Central memory CD8-positive, alpha-beta T cell (primary cell): ENCODE measurements at regions not wholly inside any gene's neighbourhood (a gene's known extent, or its start where the extent isn't known, plus 50 kb on each side); places are given as distances from the start of the nearest gene placed in this dataset.

Experiments used
- ATAC-seq: fragments of 150-1000 bp; cut with Tn5 transposase; replicated peaks from 2 replicates; pipeline ENCODE4 v1.10.0; 2022; ENCODE audit warnings: mild to moderate bottlenecking, moderate FRiP score, moderate number of reproducible peaks; ENCODE audit not compliant: poor library complexity, severe bottlenecking; ENCODE audit errors: extremely low read depth
- DNase-seq, 2 donors: peaks; one replicate each; pipeline ENCODE4 v3.0.0; 2021; ENCODE audit warnings: low spot score in 2 of 2
- H3K27ac Mint-ChIP-seq: one replicate; pipeline ENCODE4 v1.8.0; 2022; ENCODE audit warnings: low read depth, mild to moderate bottlenecking, moderate library complexity, mixed read lengths
- H3K27me3 Mint-ChIP-seq: one replicate; pipeline ENCODE4 v1.8.0; 2022; ENCODE audit warnings: mixed read lengths
- H3K36me3 Mint-ChIP-seq: one replicate; pipeline ENCODE4 v1.8.0; 2022; ENCODE audit warnings: mild to moderate bottlenecking, moderate library complexity, mixed read lengths; ENCODE audit not compliant: insufficient read depth
- H3K4me1 Mint-ChIP-seq: one replicate; pipeline ENCODE4 v1.8.0; 2022; ENCODE audit warnings: mixed read lengths
- H3K4me3 Mint-ChIP-seq: one replicate; pipeline ENCODE4 v1.8.0; 2022; ENCODE audit warnings: mild to moderate bottlenecking, moderate library complexity, mixed read lengths
- H3K9me3 Mint-ChIP-seq: one replicate; pipeline ENCODE4 v1.8.0; 2022; ENCODE audit warnings: mixed read lengths

- H3K27ac Mint-ChIP-seq: no peak overlapping the region
- H3K27me3 Mint-ChIP-seq: no peaks in the 10 kb centered on the region
- no peaks in the 10 kb centered on the region for H3K36me3 Mint-ChIP-seq
- H3K4me3 Mint-ChIP-seq: no peak overlapping the region
- no peaks in the 10 kb centered on the region for H3K4me1 Mint-ChIP-seq
- no peak for ATAC-seq
- no peak for DNase-seq
- H3K9me3 Mint-ChIP-seq: peaks cover 20% of the 10 kb centered on the region
Observed at GRCh38 chr2:78907089-78907488, 118.4 kb upstream of the REG3G start.

DNA sequence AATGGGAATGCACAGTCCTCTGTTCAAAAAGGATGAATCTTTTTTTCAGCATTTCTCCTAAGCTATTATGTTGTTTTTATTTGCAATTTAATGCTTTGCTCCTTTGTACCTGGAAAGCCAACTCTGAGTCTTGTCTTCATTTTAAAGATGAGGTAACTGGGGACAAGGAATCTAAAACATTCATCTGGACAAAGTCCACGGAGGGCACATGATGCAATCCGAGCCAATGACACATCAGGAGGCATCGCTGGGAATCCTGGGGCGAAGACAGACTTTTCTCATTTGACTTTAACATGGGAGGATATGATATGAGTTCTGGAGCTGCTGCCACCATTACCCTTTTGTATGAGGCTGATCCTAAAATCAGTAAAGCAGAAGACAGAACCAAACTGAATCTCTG lies 116.5 kb upstream of the REG3G start:
- Mint-ChIP-seq H3K4me1 (no peaks in the 10 kb centered on the region), H3K4me3 (no peak overlapping the region), H3K27me3 (no peaks in the 10 kb centered on the region), H3K27ac (no peak overlapping the region), H3K36me3 (peaks cover 2% of the 10 kb centered on the region), H3K9me3 (peaks cover 20% of the 10 kb centered on the region)
- ATAC-seq: no peak
- no peak for DNase-seq

DNA sequence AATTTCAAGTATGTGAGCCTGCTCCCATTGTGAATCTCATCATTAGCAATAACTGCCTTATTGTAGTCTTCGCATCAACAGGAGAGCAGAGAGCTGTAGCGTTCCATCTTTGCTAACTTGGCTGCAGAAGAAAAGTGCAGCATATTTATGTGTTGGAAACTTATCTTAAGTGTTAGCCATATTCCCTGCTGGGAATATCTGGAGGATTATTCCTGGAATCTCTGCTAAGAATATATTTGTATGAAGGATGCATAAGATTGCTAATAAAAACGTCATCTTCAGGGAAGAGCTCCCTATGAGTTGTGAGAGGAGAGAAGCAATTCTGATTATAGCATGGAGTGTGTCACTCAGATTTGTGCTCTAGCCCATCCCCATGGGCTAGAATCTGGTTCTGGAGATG lies 115.1 kb upstream of the REG3G start:
- H3K9me3 Mint-ChIP-seq: peaks cover 24% of the 10 kb centered on the region
- H3K4me1 Mint-ChIP-seq: no peaks in the 10 kb centered on the region
- H3K36me3 Mint-ChIP-seq: peaks cover 2% of the 10 kb centered on the region
- no peak overlapping the region for H3K4me3 Mint-ChIP-seq
- no peak overlapping the region for H3K27ac Mint-ChIP-seq
- no peak for ATAC-seq
- DNase-seq: no peak
- H3K27me3 Mint-ChIP-seq: no peaks in the 10 kb centered on the region

DNA sequence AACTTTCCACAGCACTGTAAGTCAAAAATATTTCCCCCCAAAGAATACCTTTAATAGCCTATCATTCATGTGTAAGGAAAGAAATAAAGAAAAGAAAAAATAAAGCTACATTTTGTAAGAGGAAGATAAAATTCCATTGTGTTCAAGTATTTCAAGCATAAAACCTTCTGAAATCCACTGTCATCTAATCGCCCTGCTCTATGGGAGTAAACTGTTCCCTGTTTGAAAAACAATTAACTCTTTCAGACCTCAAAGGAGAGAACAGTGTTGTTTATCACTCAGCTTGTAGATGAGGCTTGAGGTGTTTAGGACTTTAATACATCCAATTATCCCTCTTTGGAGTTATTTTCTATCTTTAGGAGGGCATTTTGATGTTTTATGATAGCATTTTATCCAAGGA lies 112.2 kb upstream of the REG3G start:
- ATAC-seq (no peak), DNase-seq (no peak)
- Mint-ChIP-seq H3K27ac (no peak overlapping the region), H3K36me3 (peaks cover 2% of the 10 kb centered on the region), H3K27me3 (no peaks in the 10 kb centered on the region), H3K9me3 (peaks cover 19% of the 10 kb centered on the region), H3K4me3 (no peak overlapping the region), H3K4me1 (no peaks in the 10 kb centered on the region)

- Mint-ChIP-seq H3K4me3 (no peak overlapping the region), H3K9me3 (peaks cover 17% of the 10 kb centered on the region), H3K27me3 (no peaks in the 10 kb centered on the region), H3K36me3 (no peaks in the 10 kb centered on the region), H3K4me1 (no peaks in the 10 kb centered on the region), H3K27ac (no peak overlapping the region)
- no peak for DNase-seq
- ATAC-seq: no peak
Observed at GRCh38 chr2:78925258-78925657, 100.2 kb upstream of the REG3G start.

DNA sequence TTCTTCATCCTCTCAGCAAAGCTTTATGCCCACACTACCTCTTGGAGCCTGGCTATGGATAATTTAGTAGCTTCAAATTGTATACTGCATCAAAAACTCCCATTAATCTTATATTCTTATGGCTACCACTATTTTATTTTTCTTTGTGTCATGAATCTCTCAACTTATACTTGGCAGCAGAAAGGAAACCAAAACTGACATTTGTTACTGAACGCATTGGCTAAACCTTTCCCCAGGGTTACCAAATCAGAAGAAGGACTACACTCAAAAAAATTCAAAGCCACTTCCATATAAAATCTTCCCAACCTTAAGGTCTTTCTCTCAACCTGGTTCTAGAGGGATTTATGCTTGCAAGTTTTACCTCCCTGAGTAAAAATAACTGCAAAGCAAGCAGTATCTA lies 97.0 kb upstream of the REG3G start:
- Mint-ChIP-seq H3K4me1 (no peaks in the 10 kb centered on the region), H3K36me3 (no peaks in the 10 kb centered on the region), H3K9me3 (peaks cover 22% of the 10 kb centered on the region), H3K4me3 (no peak overlapping the region), H3K27me3 (no peaks in the 10 kb centered on the region), H3K27ac (no peak overlapping the region)
- DNase-seq (no peak), ATAC-seq (no peak)

DNA sequence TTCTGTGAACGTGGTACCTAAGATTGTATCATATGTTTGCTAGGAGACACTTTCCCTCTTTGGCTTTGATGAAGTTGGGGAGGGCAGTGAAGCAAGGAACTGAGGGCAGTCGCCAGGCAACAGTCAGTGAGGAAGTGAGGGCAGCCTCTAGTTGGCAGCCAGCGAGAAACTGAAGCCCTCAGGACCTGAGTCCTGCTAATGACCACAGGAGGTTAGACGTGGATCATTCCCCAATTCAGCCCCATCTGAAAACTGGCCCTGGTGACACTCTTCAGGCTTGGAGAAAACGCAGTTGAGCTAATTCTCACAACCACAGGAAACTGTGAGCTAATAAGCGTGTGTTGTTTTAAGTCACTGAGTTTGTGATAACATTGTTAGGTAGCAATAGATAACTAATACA lies 84.5 kb upstream of the REG3G start:
- Mint-ChIP-seq H3K27ac (no peak overlapping the region), H3K9me3 (peaks cover 5% of the 10 kb centered on the region), H3K36me3 (no peaks in the 10 kb centered on the region), H3K4me3 (no peak overlapping the region), H3K4me1 (no peaks in the 10 kb centered on the region), H3K27me3 (no peaks in the 10 kb centered on the region)
- no peak for DNase-seq
- ATAC-seq: no peak

GRCh38 chr2:78941751-78942150 lies 83.8 kb upstream of the REG3G start:
- Mint-ChIP-seq H3K4me1 (no peaks in the 10 kb centered on the region), H3K4me3 (no peak overlapping the region), H3K36me3 (no peaks in the 10 kb centered on the region), H3K27ac (no peak overlapping the region), H3K27me3 (no peaks in the 10 kb centered on the region), H3K9me3 (peaks cover 5% of the 10 kb centered on the region)
- ATAC-seq (no peak), DNase-seq (no peak)

GRCh38 chr2:78963881-78964280 lies 61.6 kb upstream of the REG3G start:
- Mint-ChIP-seq H3K27ac (no peak overlapping the region), H3K4me3 (no peak overlapping the region), H3K4me1 (no peaks in the 10 kb centered on the region), H3K36me3 (no peaks in the 10 kb centered on the region), H3K9me3 (peaks cover 16% of the 10 kb centered on the region), H3K27me3 (no peaks in the 10 kb centered on the region)
- ATAC-seq: no peak
- DNase-seq: no peak

- Mint-ChIP-seq H3K4me3 (no peak overlapping the region), H3K9me3 (peaks cover 21% of the 10 kb centered on the region), H3K27ac (no peak overlapping the region), H3K36me3 (no peaks in the 10 kb centered on the region), H3K27me3 (no peaks in the 10 kb centered on the region), H3K4me1 (no peaks in the 10 kb centered on the region)
- no peak for DNase-seq
- no peak for ATAC-seq
Observed at GRCh38 chr2:78967294-78967693, 58.2 kb upstream of the REG3G start.

GRCh38 chr2:78973630-78974029 lies 51.9 kb upstream of the REG3G start:
- DNase-seq: no peak
- Mint-ChIP-seq H3K4me3 (no peak overlapping the region), H3K4me1 (no peaks in the 10 kb centered on the region), H3K9me3 (peaks cover 17% of the 10 kb centered on the region), H3K36me3 (no peaks in the 10 kb centered on the region), H3K27ac (no peak overlapping the region), H3K27me3 (no peaks in the 10 kb centered on the region)
- ATAC-seq: no peak
